ENCODE measurements at regions not wholly inside any gene's neighbourhood (a gene's known extent, or its start where the extent isn't known, plus 50 kb on each side); places are given as distances from the start of the nearest gene placed in this dataset.

DNA sequence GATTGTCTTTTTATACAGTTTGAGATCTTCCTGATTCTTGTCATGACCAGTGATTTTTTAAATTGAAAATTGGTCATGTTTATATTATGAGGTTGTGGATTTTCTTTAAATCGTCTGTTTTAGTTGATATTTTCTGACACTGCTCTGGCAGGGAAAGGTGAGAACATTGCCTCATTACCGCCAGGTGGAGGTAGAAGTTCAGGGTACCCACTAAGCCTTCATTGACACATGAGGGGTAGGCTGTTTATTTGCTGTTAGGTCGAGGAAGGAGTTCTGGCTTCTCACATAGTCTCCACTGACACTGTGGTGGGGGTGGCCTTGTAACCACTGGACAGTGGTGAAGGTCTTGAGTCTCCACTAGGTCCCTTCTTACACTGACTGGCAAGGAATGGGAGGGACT is 117.6 kb upstream of the GPR101 start:
- TF ChIP-seq CTCF (IDR thresholded peaks at IDR 0.05; ENCODE audit: low read length) (no peak), EZH2 (optimal IDR thresholded peaks at IDR 0.05; ENCODE audit: low read depth, low read length) (no peak), EZH2phosphoT487 (IDR thresholded peaks at IDR 0.05; ENCODE audit: low read length) (no peak)
